ENCODE measurements at regions not wholly inside any gene's neighbourhood (a gene's known extent, or its start where the extent isn't known, plus 50 kb on each side); places are given as distances from the start of the nearest gene placed in this dataset.
"Not testable (repeated sequence)": the region's sequence is repeated elsewhere in the genome, so short reads cannot be mapped to it uniquely, and the experiment has no call there.

DNA sequence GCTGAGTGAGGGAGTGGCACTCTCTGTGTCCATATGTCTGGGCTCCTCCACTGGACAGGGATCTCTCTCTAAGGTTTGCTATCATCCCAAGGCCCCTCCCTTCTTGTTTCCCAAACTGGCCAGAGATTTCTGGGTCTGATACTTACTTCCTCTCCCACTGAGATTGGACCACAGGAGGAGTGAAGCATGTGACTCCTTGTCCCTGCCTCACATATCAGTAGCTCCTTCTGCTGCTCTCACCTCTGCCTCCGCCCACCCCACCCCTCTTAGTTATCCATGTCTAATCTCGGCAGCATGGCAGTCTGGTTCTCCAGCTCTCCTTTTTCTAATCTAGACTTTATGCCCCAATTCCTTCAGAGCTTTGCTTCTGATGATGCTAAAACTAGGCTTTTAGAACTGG is 223.1 kb downstream of the RPLP1 start:
- TF ChIP-seq, protein P1, sequence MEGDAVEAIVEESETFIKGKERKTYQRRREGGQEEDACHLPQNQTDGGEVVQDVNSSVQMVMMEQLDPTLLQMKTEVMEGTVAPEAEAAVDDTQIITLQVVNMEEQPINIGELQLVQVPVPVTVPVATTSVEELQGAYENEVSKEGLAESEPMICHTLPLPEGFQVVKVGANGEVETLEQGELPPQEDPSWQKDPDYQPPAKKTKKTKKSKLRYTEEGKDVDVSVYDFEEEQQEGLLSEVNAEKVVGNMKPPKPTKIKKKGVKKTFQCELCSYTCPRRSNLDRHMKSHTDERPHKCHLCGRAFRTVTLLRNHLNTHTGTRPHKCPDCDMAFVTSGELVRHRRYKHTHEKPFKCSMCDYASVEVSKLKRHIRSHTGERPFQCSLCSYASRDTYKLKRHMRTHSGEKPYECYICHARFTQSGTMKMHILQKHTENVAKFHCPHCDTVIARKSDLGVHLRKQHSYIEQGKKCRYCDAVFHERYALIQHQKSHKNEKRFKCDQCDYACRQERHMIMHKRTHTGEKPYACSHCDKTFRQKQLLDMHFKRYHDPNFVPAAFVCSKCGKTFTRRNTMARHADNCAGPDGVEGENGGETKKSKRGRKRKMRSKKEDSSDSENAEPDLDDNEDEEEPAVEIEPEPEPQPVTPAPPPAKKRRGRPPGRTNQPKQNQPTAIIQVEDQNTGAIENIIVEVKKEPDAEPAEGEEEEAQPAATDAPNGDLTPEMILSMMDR (IDR thresholded peaks at IDR 0.05): no peak
- TF ChIP-seq POLR2A (IDR thresholded peaks at IDR 0.05): no peak
- Histone ChIP-seq H3K4me1 (no peaks in the 10 kb centered on the region), H3K4me3 (replicated peaks in 1 of 3) (no peak overlapping the region), H3K36me3 (no peaks in the 10 kb centered on the region), H3K27me3 (no peaks in the 10 kb centered on the region), H3K27ac (no peak overlapping the region), H3K9me3 (no peaks in the 10 kb centered on the region)
- no peak for DNase-seq
- 82 to 86% methylated on average over 2 of the region's 2 CpGs for WGBS, 2 donors
- intact Hi-C loops (cut with DNase I): no loop called here

DNA sequence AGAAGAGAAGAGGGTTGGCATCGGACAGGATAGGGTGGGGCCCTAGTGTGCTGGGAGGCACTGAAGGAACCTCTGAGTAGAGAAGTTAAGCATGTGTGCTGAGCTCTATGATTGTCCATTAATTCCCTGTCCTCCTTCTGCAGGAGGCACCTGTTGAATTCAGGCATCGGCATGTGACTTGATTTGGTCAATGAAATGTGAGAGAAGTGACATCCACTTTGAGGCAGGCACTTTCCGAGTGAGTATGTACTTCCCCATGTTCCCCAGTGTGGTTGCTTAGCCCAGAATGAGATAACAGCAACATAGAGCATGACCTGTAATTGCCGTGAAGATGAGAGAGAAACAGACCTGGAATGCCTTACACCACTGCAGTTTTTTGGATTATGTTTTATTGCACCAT is 224.8 kb downstream of the RPLP1 start:
- no peaks in the 10 kb centered on the region for H3K4me1 ChIP-seq
- DNase-seq: no peak
- H3K36me3 ChIP-seq: no peaks in the 10 kb centered on the region
- TF ChIP-seq, protein P1 (IDR thresholded peaks at IDR 0.05): no peak
- TF ChIP-seq POLR2A (IDR thresholded peaks at IDR 0.05): no peak
- no peaks in the 10 kb centered on the region for H3K27me3 ChIP-seq
- intact Hi-C loops (cut with DNase I): no loop called here
- H3K9me3 ChIP-seq: no peaks in the 10 kb centered on the region
- no peak overlapping the region for H3K27ac ChIP-seq
- no peak overlapping the region for H3K4me3 ChIP-seq (replicated peaks in 1 of 3)
- WGBS, 2 donors: 72 to 76% methylated on average over 4 of the region's 4 CpGs

DNA sequence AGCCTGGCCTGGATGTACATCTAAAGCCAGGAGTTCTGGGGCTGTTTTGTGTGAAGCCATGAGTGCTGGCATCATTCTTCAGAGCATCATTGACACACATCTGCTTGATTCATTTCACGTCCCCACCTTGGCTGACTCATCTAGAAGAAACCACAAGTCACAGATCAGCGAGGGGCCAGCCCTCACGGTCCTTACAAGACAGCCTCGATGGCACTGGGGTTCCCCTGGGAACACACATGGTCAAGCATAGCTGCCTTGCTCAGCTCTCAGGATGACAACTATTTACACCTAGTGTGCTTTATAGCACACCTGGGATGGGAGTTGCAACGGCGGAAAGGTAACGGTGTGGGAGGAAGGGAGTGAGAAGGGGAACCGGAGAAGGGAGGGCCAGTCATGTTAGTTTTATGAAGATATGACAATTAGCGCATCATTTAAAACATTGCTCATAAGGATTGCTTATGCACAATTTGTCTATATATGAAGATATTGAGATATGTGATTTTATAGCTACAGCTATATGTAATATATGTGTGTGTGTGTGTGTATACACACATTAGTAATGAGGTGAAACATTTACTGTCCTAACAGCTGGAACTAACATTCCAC is 227.1 kb downstream of the RPLP1 start:
- intact Hi-C loops (cut with DNase I): no loop called here
- no peak for TF ChIP-seq POLR2A (IDR thresholded peaks at IDR 0.05)
- TF ChIP-seq, protein P1 (IDR thresholded peaks at IDR 0.05): no peak
- WGBS, 2 donors: 84 to 89% methylated on average over 9 of the region's 9 CpGs
- H3K9me3 ChIP-seq: no peaks in the 10 kb centered on the region
- H3K4me3 ChIP-seq (replicated peaks in 1 of 3): no peak overlapping the region
- no peaks in the 10 kb centered on the region for H3K36me3 ChIP-seq
- H3K27me3 ChIP-seq: no peaks in the 10 kb centered on the region
- no peak for DNase-seq
- H3K4me1 ChIP-seq: no peaks in the 10 kb centered on the region
- no peak overlapping the region for H3K27ac ChIP-seq

DNA sequence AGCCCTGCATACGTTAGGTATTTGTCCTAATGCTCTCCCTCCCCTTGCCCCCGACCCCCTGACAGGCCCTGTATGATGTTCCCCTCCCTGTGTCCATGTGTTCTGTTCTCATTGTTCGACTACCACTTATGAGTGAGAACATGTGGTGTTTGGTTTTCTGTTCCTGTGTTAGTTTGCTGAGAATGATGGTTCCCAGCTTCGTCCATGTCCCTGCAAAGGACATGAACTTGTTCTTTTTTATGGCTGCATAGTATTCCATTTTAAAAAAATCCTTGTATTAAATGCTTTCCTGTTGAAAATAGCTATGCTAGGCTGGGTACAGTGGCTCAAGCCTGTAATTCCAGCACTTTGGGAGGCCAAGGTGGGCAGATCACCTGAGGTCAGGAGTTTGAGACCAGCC is 232.2 kb downstream of the RPLP1 start:
- H3K36me3 ChIP-seq; intact Hi-C loops (cut with DNase I); H3K4me3 ChIP-seq (replicated peaks in 1 of 3); H3K27me3 ChIP-seq; H3K4me1 ChIP-seq; H3K9me3 ChIP-seq; H3K27ac ChIP-seq; DNase-seq: not testable (repeated sequence)
- WGBS, 2 donors: 89 to 90% methylated on average over 4 of the region's 4 CpGs

DNA sequence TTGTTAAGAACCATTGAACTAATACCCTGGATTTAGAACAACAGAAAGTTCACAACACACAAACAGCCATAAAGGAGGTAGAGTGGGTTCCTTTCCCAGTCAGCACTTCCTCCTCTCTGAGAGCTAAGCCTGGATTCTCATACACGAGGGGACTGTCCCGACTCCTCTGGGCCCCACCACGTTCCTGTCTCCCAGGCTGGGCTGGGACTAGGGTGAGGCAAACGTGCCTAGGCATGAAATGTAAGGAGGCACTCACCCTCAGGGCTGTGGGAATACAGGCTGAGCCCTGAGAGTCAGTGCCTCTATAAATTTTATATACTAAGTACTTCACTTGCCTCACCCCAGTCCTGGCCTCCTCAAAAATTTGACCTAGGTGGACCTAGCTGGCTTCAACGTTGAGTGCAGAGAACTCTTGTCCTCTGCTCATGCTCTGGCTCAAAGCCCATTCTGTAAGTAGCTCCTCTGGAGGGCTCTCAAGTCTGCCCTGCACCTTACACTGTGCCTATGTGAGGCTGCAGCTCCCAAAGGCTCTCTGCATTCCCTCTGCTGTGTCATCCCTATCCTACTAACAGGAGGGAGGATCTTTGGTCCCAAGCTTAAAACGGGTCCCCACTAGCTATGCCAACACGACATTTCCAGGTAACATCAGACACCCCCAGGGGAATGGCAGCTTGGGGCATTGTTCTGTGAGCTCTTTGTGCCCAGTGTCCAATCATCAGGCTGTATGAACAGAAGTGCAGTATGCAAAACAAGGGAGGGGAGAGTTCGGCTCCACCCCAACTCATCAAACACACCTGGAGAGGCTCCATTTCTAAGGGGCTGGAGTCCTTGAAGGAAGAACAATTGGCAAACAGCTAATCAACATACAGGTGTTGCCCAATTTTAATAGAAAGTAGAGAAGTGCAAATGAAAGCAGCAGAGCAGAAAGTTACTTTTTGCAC is 233.2 kb downstream of the RPLP1 start:
- no peaks in the 10 kb centered on the region for H3K27me3 ChIP-seq

More for the DNA sequence above, 233.2 kb downstream of the RPLP1 start:
- Histone ChIP-seq H3K27ac (no peak overlapping the region), H3K9me3 (no peaks in the 10 kb centered on the region), H3K36me3 (no peaks in the 10 kb centered on the region), H3K4me1 (no peaks in the 10 kb centered on the region), H3K4me3 (replicated peaks in 1 of 3) (no peak overlapping the region)
- DNase-seq: peak; percentile 61 to 64
- intact Hi-C loops (cut with DNase I): no loop called here
- WGBS, 2 donors: 31 to 44% methylated on average over 8 of the region's 8 CpGs
- TF ChIP-seq, protein P1 (IDR thresholded peaks at IDR 0.05): no peak
- no peak for TF ChIP-seq POLR2A (IDR thresholded peaks at IDR 0.05)

Data from thyroid gland (tissue), 4 donors.